ENCODE measurements at regions not wholly inside any gene's neighbourhood (a gene's known extent, or its start where the extent isn't known, plus 50 kb on each side); places are given as distances from the start of the nearest gene placed in this dataset.

DNA sequence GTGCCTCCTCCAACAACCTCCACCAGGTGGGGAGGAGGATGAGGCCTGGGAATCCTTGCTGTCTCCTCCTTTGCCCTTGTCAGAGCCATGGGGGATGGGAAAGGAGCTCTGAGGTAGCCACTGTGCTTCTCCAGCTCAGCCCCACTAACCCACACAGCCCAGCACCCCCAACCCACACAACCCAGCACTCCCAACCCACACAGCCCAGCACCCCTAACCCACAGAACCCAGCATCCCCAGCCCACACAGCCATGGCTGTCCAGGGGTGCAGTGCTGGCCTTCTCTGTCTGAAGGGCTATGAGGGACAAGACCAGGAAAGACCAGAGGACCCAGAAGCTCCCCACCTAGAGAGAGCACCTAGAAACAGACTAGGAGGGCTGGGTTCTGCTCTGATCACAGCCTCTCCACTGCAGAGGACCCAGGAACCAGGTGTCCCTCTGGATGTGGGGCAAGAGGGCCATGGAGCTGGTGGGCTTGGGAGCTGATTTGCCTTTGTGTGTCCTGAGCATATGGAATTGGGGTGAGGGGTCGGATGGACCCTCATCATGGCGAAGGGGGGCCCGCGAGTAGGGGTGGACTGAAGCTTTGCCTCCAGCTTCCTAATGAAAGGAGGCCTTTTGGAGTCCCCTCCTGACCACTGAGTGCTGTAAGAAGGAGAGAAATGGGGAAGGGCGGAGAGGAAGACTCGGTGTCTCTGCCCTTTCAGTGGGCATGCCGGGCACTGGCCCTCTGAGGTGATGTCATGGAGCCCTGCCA lies 117.6 kb upstream of the THY1 start:
- H3K27me3 Mint-ChIP-seq (ENCODE audit: low read depth): peaks cover 58% of the 10 kb centered on the region
- TF ChIP-seq, protein P1, sequence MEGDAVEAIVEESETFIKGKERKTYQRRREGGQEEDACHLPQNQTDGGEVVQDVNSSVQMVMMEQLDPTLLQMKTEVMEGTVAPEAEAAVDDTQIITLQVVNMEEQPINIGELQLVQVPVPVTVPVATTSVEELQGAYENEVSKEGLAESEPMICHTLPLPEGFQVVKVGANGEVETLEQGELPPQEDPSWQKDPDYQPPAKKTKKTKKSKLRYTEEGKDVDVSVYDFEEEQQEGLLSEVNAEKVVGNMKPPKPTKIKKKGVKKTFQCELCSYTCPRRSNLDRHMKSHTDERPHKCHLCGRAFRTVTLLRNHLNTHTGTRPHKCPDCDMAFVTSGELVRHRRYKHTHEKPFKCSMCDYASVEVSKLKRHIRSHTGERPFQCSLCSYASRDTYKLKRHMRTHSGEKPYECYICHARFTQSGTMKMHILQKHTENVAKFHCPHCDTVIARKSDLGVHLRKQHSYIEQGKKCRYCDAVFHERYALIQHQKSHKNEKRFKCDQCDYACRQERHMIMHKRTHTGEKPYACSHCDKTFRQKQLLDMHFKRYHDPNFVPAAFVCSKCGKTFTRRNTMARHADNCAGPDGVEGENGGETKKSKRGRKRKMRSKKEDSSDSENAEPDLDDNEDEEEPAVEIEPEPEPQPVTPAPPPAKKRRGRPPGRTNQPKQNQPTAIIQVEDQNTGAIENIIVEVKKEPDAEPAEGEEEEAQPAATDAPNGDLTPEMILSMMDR (IDR thresholded peaks at IDR 0.05): no peak
- H3K4me3 Mint-ChIP-seq (ENCODE audit: unreplicated experiment): no peak overlapping the region
- DNase-seq (ENCODE audit: low spot score): peak; percentile 15
- no peaks in the 10 kb centered on the region for H3K4me1 Mint-ChIP-seq (ENCODE audit: low read depth)
- no peaks in the 10 kb centered on the region for H3K9me3 Mint-ChIP-seq (ENCODE audit: low read depth)
- no peak overlapping the region for H3K27ac Mint-ChIP-seq (ENCODE audit: unreplicated experiment)
- no peaks in the 10 kb centered on the region for H3K36me3 Mint-ChIP-seq (ENCODE audit: low read depth)

- Mint-ChIP-seq H3K4me1 (ENCODE audit: low read depth) (no peaks in the 10 kb centered on the region), H3K27me3 (ENCODE audit: low read depth) (peaks cover 60% of the 10 kb centered on the region), H3K4me3 (ENCODE audit: unreplicated experiment) (no peak overlapping the region), H3K9me3 (ENCODE audit: low read depth) (no peaks in the 10 kb centered on the region), H3K27ac (ENCODE audit: unreplicated experiment) (no peak overlapping the region), H3K36me3 (ENCODE audit: low read depth) (no peaks in the 10 kb centered on the region)
- DNase-seq (ENCODE audit: low spot score): no peak
- TF ChIP-seq, protein P1 (IDR thresholded peaks at IDR 0.05): no peak
Measured at GRCh38 chr11:119539583-119539982, 116.6 kb upstream of the THY1 start.

DNA sequence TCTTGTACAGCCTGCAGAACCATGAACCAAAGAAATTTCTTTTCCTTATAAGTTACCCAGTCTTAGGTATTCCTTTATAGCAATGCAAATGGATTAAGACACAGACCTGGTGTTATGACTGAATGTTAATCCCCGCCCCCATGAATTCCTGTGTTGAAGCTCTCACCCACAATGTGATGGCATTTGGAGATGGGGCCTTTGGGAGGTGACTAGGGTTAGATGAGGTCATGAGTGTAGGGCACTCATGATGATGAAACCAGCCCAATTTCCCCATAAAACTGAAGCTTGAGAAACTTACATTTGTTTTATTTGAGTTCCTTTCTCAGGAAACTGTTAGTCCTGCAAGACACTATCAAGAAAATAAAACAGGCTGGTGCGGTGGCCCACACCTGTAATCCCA lies 115.8 kb upstream of the THY1 start:
- H3K36me3 Mint-ChIP-seq (ENCODE audit: low read depth): no peaks in the 10 kb centered on the region
- TF ChIP-seq, protein P1 (IDR thresholded peaks at IDR 0.05): no peak
- no peak overlapping the region for H3K27ac Mint-ChIP-seq (ENCODE audit: unreplicated experiment)
- H3K4me3 Mint-ChIP-seq (ENCODE audit: unreplicated experiment): no peak overlapping the region
- DNase-seq (ENCODE audit: low spot score): no peak
- no peaks in the 10 kb centered on the region for H3K9me3 Mint-ChIP-seq (ENCODE audit: low read depth)
- H3K27me3 Mint-ChIP-seq (ENCODE audit: low read depth): peaks cover 63% of the 10 kb centered on the region
- no peaks in the 10 kb centered on the region for H3K4me1 Mint-ChIP-seq (ENCODE audit: low read depth)

DNA sequence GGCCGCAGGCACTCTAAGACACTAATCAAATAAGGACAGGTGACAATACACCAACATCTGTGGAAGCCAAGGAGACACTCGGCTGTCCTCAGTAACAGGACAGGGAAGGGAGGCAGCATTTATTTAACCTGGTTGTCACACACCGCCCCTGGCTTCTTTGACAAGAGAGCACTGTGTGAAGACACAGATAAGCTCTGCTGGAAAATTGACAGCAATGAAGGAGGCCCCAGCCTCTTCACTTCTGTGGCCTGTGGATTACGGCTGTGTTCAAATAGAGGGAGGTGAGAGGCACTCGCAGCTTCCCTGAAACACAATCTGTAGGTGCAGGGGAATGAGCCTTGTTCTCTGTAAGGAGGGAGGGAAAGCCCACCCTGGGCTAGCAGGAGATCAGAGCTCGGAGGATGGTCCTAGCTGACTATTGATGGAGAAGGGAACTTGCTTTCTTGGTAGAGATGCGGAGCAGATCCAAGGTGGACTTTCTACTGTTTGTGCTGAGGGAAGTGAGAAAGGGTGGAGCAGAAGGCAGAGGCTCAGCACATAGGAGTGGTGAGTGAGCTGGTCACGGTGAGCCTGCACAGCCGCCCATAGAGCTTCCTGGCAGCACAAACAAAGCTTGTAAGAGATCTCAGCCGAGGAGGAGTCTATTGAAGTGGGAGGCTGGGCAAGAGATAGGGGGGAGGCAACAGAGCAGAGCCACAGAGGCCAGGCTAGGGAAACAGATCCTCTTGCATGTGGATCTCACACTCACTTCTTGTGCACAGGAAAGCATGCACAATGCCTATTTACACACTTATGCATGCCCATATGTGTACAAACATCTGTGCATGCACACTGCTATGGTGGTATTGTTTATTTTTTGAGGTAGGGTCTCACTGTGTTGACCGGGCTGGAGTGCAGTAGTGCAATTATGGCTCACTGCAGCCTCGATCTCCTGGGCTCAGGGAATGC lies 114.6 kb upstream of the THY1 start:
- Mint-ChIP-seq H3K4me1 (ENCODE audit: low read depth) (no peaks in the 10 kb centered on the region), H3K9me3 (ENCODE audit: low read depth) (no peaks in the 10 kb centered on the region), H3K27me3 (ENCODE audit: low read depth) (peaks cover 65% of the 10 kb centered on the region), H3K27ac (ENCODE audit: unreplicated experiment) (no peak overlapping the region), H3K36me3 (ENCODE audit: low read depth) (no peaks in the 10 kb centered on the region), H3K4me3 (ENCODE audit: unreplicated experiment) (no peak overlapping the region)
- TF ChIP-seq, protein P1 (IDR thresholded peaks at IDR 0.05): no peak
- no peak for DNase-seq (ENCODE audit: low spot score)

- Mint-ChIP-seq H3K4me3 (ENCODE audit: unreplicated experiment) (no peak overlapping the region), H3K4me1 (ENCODE audit: low read depth) (no peaks in the 10 kb centered on the region), H3K27ac (ENCODE audit: unreplicated experiment) (no peak overlapping the region), H3K27me3 (ENCODE audit: low read depth) (peaks cover 71% of the 10 kb centered on the region), H3K36me3 (ENCODE audit: low read depth) (no peaks in the 10 kb centered on the region), H3K9me3 (ENCODE audit: low read depth) (no peaks in the 10 kb centered on the region)
- TF ChIP-seq, protein P1 (IDR thresholded peaks at IDR 0.05): peak; percentile 12
- no peak for DNase-seq (ENCODE audit: low spot score)
Measured at GRCh38 chr11:119536801-119537200, 113.8 kb upstream of the THY1 start.

All from chondrocyte (in vitro differentiated cells).